ENCODE measurements at regions not wholly inside any gene's neighbourhood (a gene's known extent, or its start where the extent isn't known, plus 50 kb on each side); places are given as distances from the start of the nearest gene placed in this dataset.

DNA sequence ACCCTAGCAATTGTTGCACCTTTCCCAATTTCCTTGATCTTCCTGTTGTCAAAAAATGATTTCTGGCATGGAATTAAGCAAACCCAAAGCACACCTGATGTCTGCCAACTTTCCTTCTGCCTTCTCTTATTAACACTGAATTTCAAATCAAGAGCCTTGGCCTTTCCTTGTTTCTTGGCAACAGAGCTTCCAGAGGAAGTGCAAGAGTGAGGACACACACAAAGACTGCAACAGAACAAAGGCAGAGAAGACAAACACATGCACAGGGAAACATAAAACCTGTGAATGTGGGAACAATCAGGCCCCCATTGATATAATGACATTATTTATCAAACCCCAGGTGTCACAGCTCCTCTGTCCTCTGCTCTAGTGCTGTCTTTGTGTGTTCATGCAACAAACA lies 73.0 kb upstream of the IL6 start:
- Histone ChIP-seq H3F3A (ENCODE audit: insufficient read depth, low read depth) (no peaks in the 10 kb centered on the region), H3K9me3 (ENCODE audit: insufficient read depth, low read depth) (no peaks in the 10 kb centered on the region), H2AFZ (no peak overlapping the region), H3K27me3 (ENCODE audit: insufficient read depth, low read depth) (no peaks in the 10 kb centered on the region), H4K20me1 (ENCODE audit: insufficient read depth) (no peaks in the 10 kb centered on the region), H3K36me3 (ENCODE audit: low read depth) (no peaks in the 10 kb centered on the region), H3K27ac (no peak overlapping the region), H3K9me2 (ENCODE audit: insufficient read depth) (no peaks in the 10 kb centered on the region), H3K4me2 (no peak overlapping the region), H3K79me2 (ENCODE audit: low read depth) (no peaks in the 10 kb centered on the region), H3K4me1 (replicated peaks; ENCODE audit: insufficient read depth) (peaks cover 8% of the 10 kb centered on the region; the same call in 1 of the 2 replicates), H3K4me3 (no peak overlapping the region)
- POLR2A ChIA-PET (ENCODE audit: unreplicated experiment): interaction anchor here (0.5 kb wide), 1 partner anchor 38 kb away, joined by 3 read pairs; no protein-coding TSS in a partner anchor
- TF ChIP-seq CTCF (conservative IDR thresholded peaks at IDR 0.05) (no peak), EZH2 (IDR thresholded peaks at IDR 0.05; ENCODE audit: low read depth) (no peak)
- intact Hi-C loops (cut with micrococcal nuclease; ENCODE audit: unreplicated experiment): loop anchor here (5.0 kb wide), 1 partner anchor 73 kb away; the partner anchor contains the start of gene IL6
- no TSS peak for BruUV-seq (replicated peaks)
- CTCF ChIA-PET: no interaction called here
- no peak for DNase-seq

DNA sequence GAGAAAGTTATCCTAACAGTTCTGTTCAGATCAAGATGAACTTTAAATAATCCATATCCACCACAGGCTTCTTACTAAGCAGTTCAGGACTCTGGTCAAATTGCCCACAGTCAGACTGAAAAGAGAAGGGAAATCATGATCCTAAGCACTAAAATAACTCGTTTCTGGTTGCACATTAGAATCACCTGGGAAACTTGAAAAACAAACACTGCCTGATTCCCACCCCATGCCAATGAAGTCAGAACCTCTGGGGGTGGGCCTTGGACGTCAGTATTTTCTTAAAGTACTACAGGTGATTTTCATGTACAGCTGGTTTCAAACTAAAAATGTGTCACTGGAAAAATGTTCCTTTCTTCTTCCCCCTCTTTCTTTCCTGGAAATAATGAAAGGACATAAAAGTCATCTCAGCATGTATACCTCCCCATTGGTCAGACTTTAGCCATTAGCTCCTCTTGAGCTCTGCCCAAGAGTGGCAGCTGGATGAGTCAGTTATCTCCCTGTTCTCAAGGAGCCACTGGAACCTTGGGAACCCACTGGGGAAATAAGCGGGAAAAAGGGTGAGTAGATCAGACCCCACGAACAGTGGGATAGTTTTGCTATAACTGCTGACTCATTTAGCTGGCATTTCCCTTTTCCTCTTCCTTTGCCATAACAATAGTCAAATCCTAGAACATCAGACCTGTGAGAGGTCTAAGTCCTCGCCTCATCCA lies 75.3 kb upstream of the IL6 start:
- TF ChIP-seq EZH2 (IDR thresholded peaks at IDR 0.05; ENCODE audit: low read depth): no peak
- no peak for TF ChIP-seq CTCF (conservative IDR thresholded peaks at IDR 0.05)
- Histone ChIP-seq H3K79me2 (ENCODE audit: low read depth) (no peaks in the 10 kb centered on the region), H3K36me3 (ENCODE audit: low read depth) (no peaks in the 10 kb centered on the region), H3K4me3 (no peak overlapping the region), H3K27ac (no peak overlapping the region), H3F3A (ENCODE audit: insufficient read depth, low read depth) (no peaks in the 10 kb centered on the region), H3K4me2 (no peak overlapping the region), H3K4me1 (replicated peaks; ENCODE audit: insufficient read depth) (peaks cover 15% of the 10 kb centered on the region; the same call in 1 of the 2 replicates), H3K27me3 (ENCODE audit: insufficient read depth, low read depth) (no peaks in the 10 kb centered on the region), H4K20me1 (ENCODE audit: insufficient read depth) (no peaks in the 10 kb centered on the region), H3K9me3 (ENCODE audit: insufficient read depth, low read depth) (peaks cover 3% of the 10 kb centered on the region), H3K9me2 (ENCODE audit: insufficient read depth) (no peaks in the 10 kb centered on the region), H2AFZ (no peak overlapping the region)
- intact Hi-C loops (cut with micrococcal nuclease; ENCODE audit: unreplicated experiment): loop anchor here (5.0 kb wide), 1 partner anchor 76 kb away; the partner anchor contains the start of gene IL6
- peak in 1 of 2 experiments; percentile 23 for DNase-seq
- POLR2A ChIA-PET (ENCODE audit: unreplicated experiment): no interaction called here
- CTCF ChIA-PET: interaction anchor here (0.6 kb wide), 1 partner anchor 48 kb away, joined by 5 read pairs; no protein-coding TSS in a partner anchor
- BruUV-seq (replicated peaks): no TSS peak

DNA sequence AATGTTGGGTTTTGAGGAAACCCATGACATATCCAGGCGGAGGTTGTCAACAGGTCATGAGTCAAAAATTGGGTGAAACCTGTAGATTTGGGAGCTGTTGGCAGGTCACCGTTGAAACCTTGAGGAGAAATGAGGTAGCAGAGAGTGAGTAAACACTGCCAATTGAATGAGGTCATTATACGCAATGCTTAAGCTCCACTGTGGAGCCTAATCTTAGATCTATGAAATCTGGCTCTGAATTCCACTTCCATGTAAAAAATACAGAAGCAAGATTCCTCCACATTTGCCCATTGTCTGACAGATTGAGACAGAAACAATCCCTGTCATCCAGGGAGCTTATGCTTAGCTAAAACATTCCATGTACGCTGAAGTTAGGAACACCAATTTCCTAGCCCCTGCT lies 76.0 kb upstream of the IL6 start:
- no peak overlapping the region for H3K27ac ChIP-seq
- POLR2A ChIA-PET (ENCODE audit: unreplicated experiment): interaction anchor here (0.6 kb wide), 2 partner anchors 14 to 47 kb away, joined by 3 to 4 read pairs; no protein-coding TSS in a partner anchor
- TF ChIP-seq CTCF (conservative IDR thresholded peaks at IDR 0.05) (no peak), EZH2 (IDR thresholded peaks at IDR 0.05; ENCODE audit: low read depth) (no peak)
- DNase-seq: no peak
- no peak overlapping the region for H3K4me3 ChIP-seq
- peaks cover 10% of the 10 kb centered on the region for H3K9me3 ChIP-seq (ENCODE audit: insufficient read depth, low read depth)
- intact Hi-C loops (cut with micrococcal nuclease; ENCODE audit: unreplicated experiment): loop anchor here (5.0 kb wide), 1 partner anchor 76 kb away; the partner anchor contains the start of gene IL6
- H3F3A ChIP-seq (ENCODE audit: insufficient read depth, low read depth): no peaks in the 10 kb centered on the region
- H3K79me2 ChIP-seq (ENCODE audit: low read depth): no peaks in the 10 kb centered on the region
- CTCF ChIA-PET: no interaction called here
- BruUV-seq (replicated peaks): no TSS peak
- H4K20me1 ChIP-seq (ENCODE audit: insufficient read depth): no peaks in the 10 kb centered on the region
- H3K27me3 ChIP-seq (ENCODE audit: insufficient read depth, low read depth): no peaks in the 10 kb centered on the region
- no peak overlapping the region for H2AFZ ChIP-seq
- H3K4me2 ChIP-seq: no peak overlapping the region
- no peaks in the 10 kb centered on the region for H3K36me3 ChIP-seq (ENCODE audit: low read depth)
- H3K4me1 ChIP-seq (replicated peaks; ENCODE audit: insufficient read depth): peaks cover 15% of the 10 kb centered on the region; the same call in 1 of the 2 replicates
- no peaks in the 10 kb centered on the region for H3K9me2 ChIP-seq (ENCODE audit: insufficient read depth)
